ENCODE measurements at regions not wholly inside any gene's neighbourhood (a gene's known extent, or its start where the extent isn't known, plus 50 kb on each side); places are given as distances from the start of the nearest gene placed in this dataset.

GRCh38 chr6:14630016-14630415, 512.4 kb downstream of the CD83 start:
- H3K23ac ChIP-seq (ENCODE audit: low read depth, low read length, poor library complexity): no peak overlapping the region
- no peak overlapping the region for H3K4me3 ChIP-seq (ENCODE audit: low read length in 2 of 2)
- no peak overlapping the region for H4K91ac ChIP-seq (ENCODE audit: low read depth, low read length, poor library complexity)
- no peak overlapping the region for H3K27ac ChIP-seq (replicated peaks; ENCODE audit: low read length)
- peak overlapping the region; percentile 23 for H2BK12ac ChIP-seq (ENCODE audit: low read length)
- no peaks in the 10 kb centered on the region for H3K36me3 ChIP-seq (replicated peaks in 1 of 2; ENCODE audit: control insufficient read depth in 2 of 2, insufficient read depth in 2 of 2, low read length in 2 of 2)
- no peak overlapping the region for H2AFZ ChIP-seq (ENCODE audit: low read length)
- H3K79me1 ChIP-seq (ENCODE audit: low read depth, low read length): no peaks in the 10 kb centered on the region
- no peak overlapping the region for H2BK120ac ChIP-seq (ENCODE audit: low read depth, low read length)
- no peak overlapping the region for H3K14ac ChIP-seq (ENCODE audit: low read length)
- peaks cover 0 to 39% (median 0%) of the 10 kb centered on the region in 3 experiments for H3K27me3 ChIP-seq (ENCODE audit: control insufficient read depth in 3 of 3, insufficient read depth in 3 of 3, low read depth in 1 of 3, low read length in 3 of 3)
- no peak overlapping the region for H2BK5ac ChIP-seq (ENCODE audit: low read length)
- no peak overlapping the region for H2AK5ac ChIP-seq (ENCODE audit: low read depth, low read length)
- no CpG with 5 or more reads among the region's 12 CpGs for WGBS, 2 donors (ENCODE audit: extremely low coverage in 2 of 2, insufficient read length in 2 of 2, insufficient replicate concordance in 1 of 2)
- no peak overlapping the region for H3K9ac ChIP-seq (ENCODE audit: low read depth, low read length, poor library complexity)
- H2BK15ac ChIP-seq (ENCODE audit: low read length): no peak overlapping the region
- H3K9me3 ChIP-seq (replicated peaks in 1 of 2; ENCODE audit: control insufficient read depth in 2 of 2, insufficient read depth in 1 of 2, low read depth in 1 of 2, low read length in 2 of 2): no peaks in the 10 kb centered on the region
- no peak overlapping the region for H3K4ac ChIP-seq (ENCODE audit: low read length)
- peak overlapping the region; percentile 63 for H3K18ac ChIP-seq (ENCODE audit: low read length)
- H4K8ac ChIP-seq (ENCODE audit: low read depth, low read length): no peak overlapping the region
- no peak for DNase-seq (ENCODE audit: low spot score)
- H3K4me2 ChIP-seq (ENCODE audit: insufficient read depth, low read length, poor library complexity, severe bottlenecking): no peak overlapping the region
- peaks cover 0 to 14% of the 10 kb centered on the region in 2 donors for H3K4me1 ChIP-seq (ENCODE audit: control insufficient read depth in 2 of 2, insufficient read depth in 1 of 2, low read depth in 1 of 2, low read length in 2 of 2)

GRCh38 chr6:14633479-14633878, 515.9 kb downstream of the CD83 start:
- no peak overlapping the region for H4K91ac ChIP-seq (ENCODE audit: low read depth, low read length, poor library complexity)
- H3K4ac ChIP-seq (ENCODE audit: low read length): no peak overlapping the region
- H3K4me3 ChIP-seq (ENCODE audit: low read length in 2 of 2): no peak overlapping the region
- no peak overlapping the region for H4K8ac ChIP-seq (ENCODE audit: low read depth, low read length)
- WGBS, 2 donors (ENCODE audit: extremely low coverage in 2 of 2, insufficient read length in 2 of 2, insufficient replicate concordance in 1 of 2): no CpG with 5 or more reads among the region's 3 CpGs
- H3K4me2 ChIP-seq (ENCODE audit: insufficient read depth, low read length, poor library complexity, severe bottlenecking): no peak overlapping the region
- H3K9ac ChIP-seq (ENCODE audit: low read depth, low read length, poor library complexity): no peak overlapping the region
- H2BK5ac ChIP-seq (ENCODE audit: low read length): no peak overlapping the region
- H3K4me1 ChIP-seq (ENCODE audit: control insufficient read depth in 2 of 2, insufficient read depth in 1 of 2, low read depth in 1 of 2, low read length in 2 of 2): peaks cover under 1 to 10% of the 10 kb centered on the region in 2 donors
- no peak for DNase-seq (ENCODE audit: low spot score)
- no peak overlapping the region for H2BK120ac ChIP-seq (ENCODE audit: low read depth, low read length)
- H2BK15ac ChIP-seq (ENCODE audit: low read length): no peak overlapping the region
- H3K27ac ChIP-seq (replicated peaks; ENCODE audit: low read length): no peak overlapping the region
- no peak overlapping the region for H3K23ac ChIP-seq (ENCODE audit: low read depth, low read length, poor library complexity)
- no peaks in the 10 kb centered on the region for H3K36me3 ChIP-seq (replicated peaks in 1 of 2; ENCODE audit: control insufficient read depth in 2 of 2, insufficient read depth in 2 of 2, low read length in 2 of 2)
- no peaks in the 10 kb centered on the region for H3K79me1 ChIP-seq (ENCODE audit: low read depth, low read length)
- H3K14ac ChIP-seq (ENCODE audit: low read length): no peak overlapping the region
- H2AFZ ChIP-seq (ENCODE audit: low read length): no peak overlapping the region
- no peaks in the 10 kb centered on the region for H3K9me3 ChIP-seq (replicated peaks in 1 of 2; ENCODE audit: control insufficient read depth in 2 of 2, insufficient read depth in 1 of 2, low read depth in 1 of 2, low read length in 2 of 2)
- no peak overlapping the region for H2BK12ac ChIP-seq (ENCODE audit: low read length)
- H3K27me3 ChIP-seq (ENCODE audit: control insufficient read depth in 3 of 3, insufficient read depth in 3 of 3, low read depth in 1 of 3, low read length in 3 of 3): peaks cover 0 to 41% (median 0%) of the 10 kb centered on the region in 3 experiments
- no peak overlapping the region for H3K18ac ChIP-seq (ENCODE audit: low read length)
- peak overlapping the region; percentile 8 for H2AK5ac ChIP-seq (ENCODE audit: low read depth, low read length)

GRCh38 chr6:14634072-14634471, 516.5 kb downstream of the CD83 start:
- no peak overlapping the region for H2BK120ac ChIP-seq (ENCODE audit: low read depth, low read length)
- no peak overlapping the region for H2AK5ac ChIP-seq (ENCODE audit: low read depth, low read length)
- no peak overlapping the region for H2BK5ac ChIP-seq (ENCODE audit: low read length)
- peaks cover 0 to 38% (median 0%) of the 10 kb centered on the region in 3 experiments for H3K27me3 ChIP-seq (ENCODE audit: control insufficient read depth in 3 of 3, insufficient read depth in 3 of 3, low read depth in 1 of 3, low read length in 3 of 3)
- H2AFZ ChIP-seq (ENCODE audit: low read length): no peak overlapping the region
- H3K14ac ChIP-seq (ENCODE audit: low read length): no peak overlapping the region
- no peak overlapping the region for H3K23ac ChIP-seq (ENCODE audit: low read depth, low read length, poor library complexity)
- H3K4me1 ChIP-seq (ENCODE audit: control insufficient read depth in 2 of 2, insufficient read depth in 1 of 2, low read depth in 1 of 2, low read length in 2 of 2): peaks cover 6 to 11% of the 10 kb centered on the region in 2 donors
- no peak overlapping the region for H3K4ac ChIP-seq (ENCODE audit: low read length)
- no peak overlapping the region for H2BK12ac ChIP-seq (ENCODE audit: low read length)
- WGBS, 2 donors (ENCODE audit: extremely low coverage in 2 of 2, insufficient read length in 2 of 2, insufficient replicate concordance in 1 of 2): no CpG with 5 or more reads among the region's 9 CpGs
- H2BK15ac ChIP-seq (ENCODE audit: low read length): no peak overlapping the region
- H3K9me3 ChIP-seq (replicated peaks in 1 of 2; ENCODE audit: control insufficient read depth in 2 of 2, insufficient read depth in 1 of 2, low read depth in 1 of 2, low read length in 2 of 2): no peaks in the 10 kb centered on the region
- no peak for DNase-seq (ENCODE audit: low spot score)
- no peak overlapping the region for H3K4me3 ChIP-seq (ENCODE audit: low read length in 2 of 2)
- H3K27ac ChIP-seq (replicated peaks; ENCODE audit: low read length): no peak overlapping the region
- H4K91ac ChIP-seq (ENCODE audit: low read depth, low read length, poor library complexity): no peak overlapping the region
- H3K9ac ChIP-seq (ENCODE audit: low read depth, low read length, poor library complexity): no peak overlapping the region
- H3K79me1 ChIP-seq (ENCODE audit: low read depth, low read length): no peaks in the 10 kb centered on the region
- no peak overlapping the region for H3K4me2 ChIP-seq (ENCODE audit: insufficient read depth, low read length, poor library complexity, severe bottlenecking)
- H3K36me3 ChIP-seq (replicated peaks in 1 of 2; ENCODE audit: control insufficient read depth in 2 of 2, insufficient read depth in 2 of 2, low read length in 2 of 2): no peaks in the 10 kb centered on the region
- H4K8ac ChIP-seq (ENCODE audit: low read depth, low read length): no peak overlapping the region
- H3K18ac ChIP-seq (ENCODE audit: low read length): peak overlapping the region; percentile 32

- Histone ChIP-seq H3K27ac (replicated peaks; ENCODE audit: low read length) (no peak overlapping the region), H3K79me1 (ENCODE audit: low read depth, low read length) (no peaks in the 10 kb centered on the region), H4K8ac (ENCODE audit: low read depth, low read length) (no peak overlapping the region), H3K9ac (ENCODE audit: low read depth, low read length, poor library complexity) (no peak overlapping the region), H3K4me2 (ENCODE audit: insufficient read depth, low read length, poor library complexity, severe bottlenecking) (no peak overlapping the region), H3K4ac (ENCODE audit: low read length) (no peak overlapping the region), H2BK12ac (ENCODE audit: low read length) (no peak overlapping the region), H3K9me3 (replicated peaks in 1 of 2; ENCODE audit: control insufficient read depth in 2 of 2, insufficient read depth in 1 of 2, low read depth in 1 of 2, low read length in 2 of 2) (no peaks in the 10 kb centered on the region), H2BK120ac (ENCODE audit: low read depth, low read length) (no peak overlapping the region), H3K36me3 (replicated peaks in 1 of 2; ENCODE audit: control insufficient read depth in 2 of 2, insufficient read depth in 2 of 2, low read length in 2 of 2) (no peaks in the 10 kb centered on the region), H3K4me3 (ENCODE audit: low read length in 2 of 2) (no peak overlapping the region), H3K14ac (ENCODE audit: low read length) (no peak overlapping the region), H3K18ac (ENCODE audit: low read length) (peak overlapping the region; percentile 50), H2AK5ac (ENCODE audit: low read depth, low read length) (no peak overlapping the region), H2AFZ (ENCODE audit: low read length) (no peak overlapping the region), H2BK15ac (ENCODE audit: low read length) (no peak overlapping the region), H3K27me3 (ENCODE audit: control insufficient read depth in 3 of 3, insufficient read depth in 3 of 3, low read depth in 1 of 3, low read length in 3 of 3) (peaks cover 0 to 34% (median 0%) of the 10 kb centered on the region in 3 experiments), H3K23ac (ENCODE audit: low read depth, low read length, poor library complexity) (no peak overlapping the region), H2BK5ac (ENCODE audit: low read length) (no peak overlapping the region), H4K91ac (ENCODE audit: low read depth, low read length, poor library complexity) (peak overlapping the region; percentile 56), H3K4me1 (ENCODE audit: control insufficient read depth in 2 of 2, insufficient read depth in 1 of 2, low read depth in 1 of 2, low read length in 2 of 2) (peaks cover 12 to 13% of the 10 kb centered on the region in 2 donors)
- no peak for DNase-seq (ENCODE audit: low spot score)
- no CpG with 5 or more reads among the region's 1 CpG for WGBS, 2 donors (ENCODE audit: extremely low coverage in 2 of 2, insufficient read length in 2 of 2, insufficient replicate concordance in 1 of 2)
Measured at GRCh38 chr6:14635195-14635594, 517.6 kb downstream of the CD83 start.
